Stimulated activated CD8-positive, alpha-beta memory T cell treated with anti-CD3 and anti-CD28 coated beads, Interleukin-2, amount 100 ng/mL, for 48 hours (primary cell): ENCODE measurements at regions not wholly inside any gene's neighbourhood (a gene's known extent, or its start where the extent isn't known, plus 50 kb on each side); places are given as distances from the start of the nearest gene placed in this dataset.
"Not testable (repeated sequence)": the region's sequence is repeated elsewhere in the genome, so short reads cannot be mapped to it uniquely, and the experiment has no call there.

Source experiments
- DNase-seq, 2 donors: peaks; one replicate each; pipeline ENCODE4 v3.0.0-alpha.2; 2020; ENCODE audit warnings: low read depth in 2 of 2

DNA sequence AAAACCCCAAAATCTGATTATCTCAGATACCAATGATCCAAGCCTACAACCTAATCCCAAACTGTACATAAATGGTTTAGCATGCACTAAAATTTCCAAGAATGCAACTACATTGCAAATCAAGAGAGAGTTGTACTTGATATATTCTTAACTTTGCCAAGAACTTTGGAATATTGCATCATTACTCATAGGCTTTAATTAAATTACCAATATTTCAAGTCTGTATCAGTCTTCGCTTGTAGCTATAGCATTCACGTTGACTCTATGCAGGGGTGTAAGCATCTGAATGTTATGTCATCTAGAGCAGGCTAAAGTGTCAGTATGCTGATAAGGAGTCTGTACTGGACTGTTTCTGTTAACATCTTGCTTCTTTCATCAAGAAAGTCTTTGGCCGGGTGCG, 56.3 kb downstream of the FOXI3 start:
- DNase-seq, result no peak

DNA sequence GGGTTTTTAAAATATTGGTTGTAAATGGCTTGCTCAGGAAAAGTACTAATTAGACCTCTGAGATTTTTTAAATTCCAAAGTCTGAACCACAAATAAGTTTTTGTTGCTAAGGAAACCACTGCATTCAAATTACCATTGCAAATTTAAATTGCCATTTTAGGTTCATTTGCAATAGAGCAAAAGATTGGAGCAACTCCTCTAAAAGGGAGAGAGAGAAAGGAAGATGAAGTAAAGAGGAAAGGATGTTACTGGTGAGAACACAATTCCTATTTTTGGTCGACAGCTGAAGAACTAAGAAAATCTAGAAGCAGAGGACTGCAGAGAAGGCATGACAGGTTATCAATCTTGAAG, 74.9 kb downstream of the FOXI3 start:
- no peak for DNase-seq

DNA sequence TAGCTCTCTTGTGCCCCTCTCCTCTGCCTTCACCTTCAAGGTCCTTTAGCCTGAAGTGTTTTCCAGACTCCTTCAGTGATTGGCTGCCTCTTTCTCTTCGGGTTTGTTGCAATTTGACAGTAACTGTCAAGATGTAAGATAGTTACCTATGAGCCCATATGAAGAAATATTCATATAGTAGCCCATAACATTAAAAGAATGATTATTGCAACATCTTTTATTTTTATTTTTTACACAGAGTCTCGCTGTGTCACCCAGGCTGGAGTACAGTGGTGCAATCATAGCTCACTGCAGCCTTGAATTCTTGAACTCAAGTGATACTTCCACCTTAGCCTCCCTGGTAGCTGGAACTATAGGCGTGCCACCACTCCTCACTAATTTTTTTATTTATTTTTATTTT, 80.5 kb downstream of the FOXI3 start:
- no peak for DNase-seq

DNA sequence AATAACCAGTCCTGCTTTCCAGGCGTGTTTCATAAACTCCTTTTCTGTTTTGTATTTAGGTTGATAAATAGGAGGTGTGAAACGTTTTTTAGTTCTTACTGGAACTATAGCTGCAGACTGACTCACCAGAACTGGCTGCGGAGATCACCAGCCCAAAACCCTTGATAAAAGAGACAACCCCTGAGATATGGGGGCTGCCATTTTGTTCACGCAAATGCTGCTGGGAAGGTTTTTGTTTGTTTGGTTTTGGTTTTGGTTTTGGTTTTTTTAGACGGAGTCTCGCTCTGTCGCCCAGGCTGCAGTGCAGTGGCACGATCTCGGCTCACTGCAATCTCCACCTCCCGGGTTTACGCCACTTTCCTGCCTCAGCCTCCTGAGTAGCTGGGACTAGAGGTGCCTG, 87.1 kb downstream of the FOXI3 start:
- DNase-seq, result not testable (repeated sequence)

DNA sequence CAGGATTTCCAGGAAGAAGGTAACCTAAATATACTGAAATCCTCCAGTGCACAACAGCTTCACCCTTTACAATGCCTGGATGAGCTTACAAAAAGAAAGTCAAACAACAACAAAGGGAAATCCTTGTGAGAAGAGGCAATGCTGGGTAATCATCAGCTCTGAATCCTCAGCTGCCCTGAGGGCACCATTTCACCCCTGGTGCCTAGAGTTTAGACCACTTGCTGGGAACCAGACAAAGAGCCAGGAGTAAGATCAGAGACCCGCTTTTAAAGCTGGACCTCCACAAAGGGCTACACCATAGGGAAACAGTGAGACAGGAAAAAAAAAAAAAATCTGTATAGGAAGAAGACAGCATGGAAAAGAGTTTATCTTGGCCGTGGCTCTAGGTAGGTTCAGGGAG, 97.0 kb downstream of the FOXI3 start:
- DNase-seq, result no peak

DNA sequence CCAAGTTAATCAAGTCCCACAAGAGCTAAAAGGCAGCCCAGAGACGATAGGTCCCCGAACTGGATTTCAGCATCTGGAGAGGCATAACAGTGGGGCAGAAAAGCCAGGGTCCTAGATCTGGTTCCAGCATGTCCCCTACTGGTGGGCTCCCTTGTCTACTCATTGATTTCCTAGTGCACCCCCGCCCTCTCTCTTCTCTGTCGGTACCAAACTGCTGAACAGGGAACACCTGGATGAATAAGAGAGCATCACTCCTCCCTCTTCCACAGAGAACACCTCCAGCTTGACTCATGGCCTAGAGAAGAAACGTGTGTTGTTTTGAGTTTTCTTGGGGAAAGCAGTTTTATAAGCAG, 101.3 kb downstream of the FOXI3 start:
- DNase-seq, result no peak

DNA sequence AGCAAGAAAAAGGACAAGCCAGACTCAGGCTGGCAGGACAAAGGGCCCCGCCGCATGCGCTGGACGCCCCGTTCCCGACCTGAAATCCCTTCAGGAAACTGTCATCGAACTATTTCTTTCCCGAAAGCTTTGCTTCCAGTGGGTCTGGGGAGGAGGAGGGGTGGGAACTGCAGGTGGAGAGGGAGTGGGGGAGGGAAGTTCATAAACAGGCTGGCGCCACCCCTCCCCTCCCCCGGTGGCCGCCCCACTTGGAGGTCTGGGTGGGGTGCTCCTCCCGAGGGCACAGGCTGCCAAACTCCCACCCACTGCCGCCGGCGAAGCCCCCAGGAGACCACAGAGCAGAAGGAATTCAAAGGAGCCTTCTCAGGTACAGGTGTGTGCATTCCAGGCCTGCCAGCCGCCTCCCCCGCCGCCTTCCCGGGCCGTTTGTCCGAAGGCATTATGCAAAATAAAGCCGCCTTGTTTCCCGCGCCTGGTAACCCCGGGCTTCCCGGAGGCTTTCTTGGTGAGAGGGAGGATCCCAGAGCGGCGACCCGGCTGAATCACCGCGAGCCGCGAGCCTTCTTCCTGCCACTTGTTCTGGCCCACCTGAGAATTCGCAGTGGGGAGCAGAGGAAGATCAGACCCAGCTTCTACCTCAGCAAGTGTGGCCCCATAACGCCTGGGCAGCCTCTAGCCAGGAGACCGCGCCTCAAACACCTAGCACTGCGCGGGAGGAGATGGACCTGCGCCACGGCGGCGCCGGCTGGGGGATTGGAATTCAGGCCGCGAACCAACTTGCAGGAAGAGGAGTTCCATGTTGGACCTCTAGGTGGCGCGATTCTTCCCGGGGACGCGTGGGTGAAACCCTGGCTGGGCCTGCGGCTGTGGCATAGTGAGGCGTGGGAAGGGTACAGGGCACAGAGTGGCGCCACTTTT, 101.9 kb downstream of the FOXI3 start:
- DNase-seq, result peak; percentile 45 to 65

DNA sequence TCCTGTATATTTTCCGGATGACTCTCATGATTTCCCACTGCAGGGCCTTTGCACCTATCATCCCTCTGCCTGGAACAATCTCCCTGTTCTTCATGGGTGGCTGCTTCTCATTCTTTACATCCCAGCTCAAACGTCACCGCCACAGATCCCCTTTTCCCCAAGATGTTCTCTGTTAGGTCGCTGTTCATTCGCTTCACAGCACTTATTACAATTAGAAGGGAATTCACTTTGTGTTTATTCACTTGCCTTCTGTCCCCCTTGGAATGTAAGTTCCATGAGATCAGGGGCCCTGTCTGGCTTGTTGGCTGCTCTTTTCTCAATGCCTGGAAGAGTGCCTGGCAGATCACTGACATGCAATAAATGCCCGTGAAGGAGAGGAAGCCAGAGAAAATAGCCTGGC, 106.7 kb downstream of the FOXI3 start:
- DNase-seq, result no peak

DNA sequence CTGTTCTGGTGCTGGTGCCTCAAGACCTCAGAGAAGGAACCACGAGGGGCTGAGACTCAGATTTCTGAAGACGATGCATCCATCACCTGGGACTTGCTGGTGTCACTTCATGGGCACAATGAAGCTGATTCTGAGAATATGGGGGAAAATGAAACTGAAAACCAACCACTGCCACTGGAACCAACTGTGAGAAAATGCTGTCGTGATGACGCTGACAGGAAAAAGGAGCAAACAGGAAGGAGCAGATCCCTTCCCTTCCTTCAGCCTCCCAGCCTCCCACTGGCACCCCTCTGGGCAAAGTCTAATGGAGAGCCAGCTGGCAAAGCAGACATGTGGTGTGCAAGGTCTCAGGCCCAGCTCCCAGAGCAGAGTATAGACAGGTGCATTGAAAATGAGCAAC, 109.7 kb downstream of the FOXI3 start:
- no peak for DNase-seq

DNA sequence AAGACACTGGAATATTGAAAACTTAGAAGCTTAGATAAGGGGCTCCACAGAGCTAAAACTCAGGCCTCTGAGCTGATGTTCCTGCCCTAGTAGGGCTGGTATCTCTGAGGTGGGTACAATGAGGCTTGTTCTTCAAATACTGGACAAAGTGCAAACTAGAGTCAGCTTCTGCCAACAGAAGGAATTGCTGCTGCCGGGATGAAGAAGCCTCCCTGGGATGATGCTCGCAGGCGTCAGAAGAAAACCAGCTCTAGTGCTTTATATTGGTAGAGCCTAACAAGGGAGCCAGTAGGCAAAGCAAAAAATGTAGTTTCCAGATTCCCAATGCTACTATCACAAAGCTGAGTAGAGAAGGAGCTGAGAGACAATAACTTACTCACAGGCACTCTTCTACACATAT, 118.1 kb downstream of the FOXI3 start:
- DNase-seq, result no peak

DNA sequence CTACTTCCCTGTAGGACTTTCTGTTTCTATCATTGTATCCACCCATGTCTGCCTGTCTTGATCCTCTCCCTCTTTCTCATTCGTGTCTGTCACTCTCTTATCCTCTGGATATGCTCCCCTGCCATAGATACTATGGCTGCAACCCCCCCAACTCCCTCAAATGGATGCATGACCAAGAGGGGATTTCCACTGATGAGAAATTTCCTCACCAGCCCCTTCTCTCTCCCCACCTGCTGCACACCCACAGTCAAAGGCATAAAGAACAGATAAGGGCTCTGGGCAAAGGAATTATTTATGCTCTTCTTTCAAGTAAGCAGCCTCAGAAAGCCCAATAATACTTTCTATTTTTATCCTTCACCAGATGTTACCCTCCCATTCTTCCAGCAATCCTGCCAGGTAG, 121.3 kb downstream of the FOXI3 start:
- DNase-seq, result no peak

DNA sequence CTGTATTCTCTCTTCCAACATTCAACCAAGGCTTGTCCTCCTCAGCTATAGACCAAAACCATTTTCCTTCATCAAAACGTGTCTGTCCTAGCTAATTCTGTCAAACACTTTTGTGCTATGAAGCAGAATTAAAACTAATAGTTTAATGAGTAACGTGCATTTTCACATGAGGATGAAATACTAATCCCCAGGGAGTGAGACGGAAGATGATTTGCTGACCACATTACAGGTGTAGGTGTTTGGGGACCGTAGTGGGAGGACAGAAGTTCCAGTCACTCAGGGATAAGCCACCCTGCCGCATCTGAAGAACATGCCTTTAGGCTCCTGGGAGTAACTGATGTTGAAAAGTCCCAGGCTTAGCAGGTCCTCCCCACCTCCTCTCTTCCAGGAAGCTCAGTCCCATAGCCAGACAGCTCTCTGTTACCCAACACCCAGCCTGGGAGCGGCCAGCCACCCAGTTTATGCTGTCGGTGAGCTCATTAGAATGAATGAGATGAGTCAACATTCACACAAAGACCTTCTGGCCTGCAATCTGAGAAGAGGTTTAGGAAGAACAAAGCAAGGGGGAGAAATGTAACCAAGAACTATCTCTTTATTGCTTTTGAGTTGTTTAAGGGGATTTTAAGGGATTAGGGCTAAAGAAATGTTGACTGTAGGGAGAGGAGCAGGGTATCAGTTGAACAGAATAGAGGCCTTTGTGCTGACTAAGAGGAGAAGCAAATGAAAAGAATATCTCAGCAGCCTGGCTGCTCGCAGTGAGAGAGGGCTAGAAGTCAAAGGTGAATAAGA, 122.5 kb downstream of the FOXI3 start:
- DNase-seq, result no peak

DNA sequence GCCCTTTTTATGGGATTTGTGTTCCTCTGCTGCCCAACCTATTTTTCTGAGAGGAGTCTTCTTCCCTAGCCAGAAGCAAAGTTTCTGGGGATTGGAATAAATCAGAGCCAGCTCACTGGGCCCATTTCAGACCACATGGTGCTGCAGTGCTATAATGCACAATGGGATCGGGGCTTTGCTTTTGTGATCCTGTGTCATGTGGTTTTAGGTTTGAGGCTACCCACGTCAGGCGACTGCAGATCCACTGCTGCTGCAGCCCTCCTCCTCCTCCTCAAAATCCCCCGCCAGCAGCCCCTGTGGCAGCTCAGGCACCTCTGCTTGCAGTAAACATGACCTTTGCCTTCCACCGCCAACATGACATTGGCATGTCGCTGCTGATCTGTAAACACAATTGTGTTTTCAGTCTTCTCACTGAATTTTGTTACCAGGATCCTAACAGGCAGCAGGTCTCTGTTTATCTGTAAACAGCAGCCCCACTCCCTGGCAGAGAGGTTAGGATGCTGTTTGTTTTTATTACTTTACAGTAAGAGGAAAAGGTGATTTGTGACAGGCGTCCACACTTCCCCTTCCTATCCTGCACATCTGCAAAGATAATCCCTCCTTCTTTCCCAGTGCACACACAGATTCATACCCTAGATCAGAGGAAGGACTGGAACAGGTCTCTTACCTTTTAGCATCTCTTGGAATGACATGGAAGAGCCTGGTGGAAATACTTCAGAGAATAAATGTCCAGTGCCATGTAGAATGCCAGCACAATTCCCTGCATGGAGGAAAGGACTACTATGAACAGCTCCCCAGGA, 130.8 kb downstream of the FOXI3 start:
- DNase-seq, result no peak

DNA sequence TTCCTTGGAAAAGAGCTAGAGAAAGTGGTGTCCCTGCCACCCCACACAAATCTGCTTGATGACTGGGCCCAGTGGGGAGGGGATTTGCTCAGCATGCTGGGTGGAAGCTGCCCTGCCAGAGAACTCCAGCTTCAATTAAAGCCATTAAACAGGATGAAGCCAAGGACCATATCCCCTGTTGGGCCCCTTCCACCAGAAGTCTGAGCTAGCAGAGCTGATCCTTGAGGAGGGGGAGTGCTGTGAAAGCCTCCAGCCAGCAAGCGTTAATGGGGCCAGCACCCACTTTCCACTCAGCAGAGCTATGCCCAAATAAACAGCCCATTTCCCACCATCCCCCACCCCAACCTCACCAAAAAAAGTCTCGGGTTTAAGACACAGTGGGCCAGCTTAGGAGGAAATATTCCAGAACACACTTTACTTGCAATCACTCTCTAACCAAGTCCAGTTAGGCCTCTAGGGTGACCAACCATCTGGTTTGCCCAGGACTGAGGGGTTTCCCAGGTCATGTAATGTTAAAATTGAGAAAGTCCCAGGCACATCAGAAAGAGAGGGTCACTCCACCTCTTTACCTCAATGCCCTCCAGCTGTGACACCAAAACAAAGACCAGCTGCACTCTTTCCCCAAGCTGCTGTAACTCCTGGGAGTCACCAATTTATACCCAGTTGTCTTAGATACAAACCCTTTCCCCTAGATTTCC, 132.3 kb downstream of the FOXI3 start:
- no peak for DNase-seq

DNA sequence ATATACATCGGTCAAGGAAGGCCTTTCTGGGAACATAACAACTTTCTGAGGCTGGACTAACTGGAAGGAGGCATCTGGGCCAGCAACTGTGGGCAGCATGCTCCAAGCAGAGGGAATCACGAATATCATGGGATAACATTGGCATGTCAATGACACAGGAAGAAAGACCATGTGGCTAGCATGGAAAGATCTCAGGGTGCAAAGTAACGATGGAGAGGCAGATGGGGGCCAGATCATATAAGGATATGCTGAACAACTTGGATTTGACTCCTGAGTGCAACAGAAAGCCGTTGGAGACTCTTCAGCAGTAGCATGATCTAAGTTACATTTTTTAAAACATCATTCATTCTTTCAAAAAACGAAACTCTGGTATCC, 133.6 kb downstream of the FOXI3 start:
- DNase-seq, result no peak

DNA sequence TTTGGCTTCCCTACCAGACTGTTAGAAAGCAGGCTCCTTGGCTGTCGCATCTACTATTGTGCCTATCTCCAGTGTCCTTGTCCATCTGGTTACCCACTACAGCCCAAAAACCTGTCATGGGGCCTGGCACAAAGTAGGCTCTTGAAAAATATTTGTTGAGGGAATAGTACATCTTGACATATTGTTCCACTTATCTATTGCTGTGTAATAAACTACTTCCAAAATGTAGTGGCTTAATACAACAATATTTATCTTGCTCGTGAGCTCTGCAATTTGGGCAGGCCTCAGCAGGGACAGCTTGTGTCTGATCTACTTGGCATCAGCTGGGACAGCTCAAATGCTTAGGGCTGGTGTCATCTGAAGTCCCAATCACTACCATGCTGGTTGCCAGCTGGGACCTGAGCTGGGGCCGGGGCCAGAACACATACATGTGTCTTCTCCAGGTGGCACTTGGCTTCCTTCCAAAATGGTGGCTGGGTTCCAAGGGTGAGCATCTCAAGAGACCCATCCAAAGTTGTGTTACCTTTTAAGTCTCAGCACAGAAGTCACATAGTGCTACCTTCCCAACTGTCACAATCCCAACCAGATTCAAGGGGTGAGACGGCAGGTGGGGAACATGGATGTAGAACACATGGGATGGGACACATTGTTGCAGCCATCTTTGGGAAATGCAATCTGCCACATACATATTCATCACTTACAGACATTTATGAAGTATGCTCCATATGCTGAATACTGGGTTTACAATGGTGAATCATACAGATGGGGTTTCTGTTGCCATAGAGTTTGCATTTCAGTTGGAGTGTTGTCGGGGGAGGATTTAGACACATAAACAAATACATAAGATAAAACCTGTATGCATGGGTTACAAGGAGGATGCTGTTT, 134.2 kb downstream of the FOXI3 start:
- DNase-seq, result no peak

DNA sequence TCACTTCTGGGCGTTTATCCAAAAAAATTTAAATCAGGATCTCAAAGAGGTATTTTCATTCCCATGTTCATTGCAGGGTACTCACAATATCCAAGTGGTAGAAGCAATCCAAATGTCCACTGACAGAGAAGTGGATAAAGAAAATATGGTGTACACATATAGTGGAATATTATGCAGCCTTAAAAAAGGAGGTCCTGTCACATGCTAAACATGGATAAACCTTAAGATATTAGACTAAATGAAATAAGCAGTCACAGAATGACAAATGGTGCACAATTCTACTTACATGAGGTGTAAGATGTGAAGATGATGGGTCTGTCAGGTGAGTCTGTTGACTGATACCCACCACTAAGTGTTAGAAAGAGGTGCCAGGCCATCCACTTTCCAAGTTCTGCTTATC, 140.6 kb downstream of the THNSL2 start:
- no peak for DNase-seq

DNA sequence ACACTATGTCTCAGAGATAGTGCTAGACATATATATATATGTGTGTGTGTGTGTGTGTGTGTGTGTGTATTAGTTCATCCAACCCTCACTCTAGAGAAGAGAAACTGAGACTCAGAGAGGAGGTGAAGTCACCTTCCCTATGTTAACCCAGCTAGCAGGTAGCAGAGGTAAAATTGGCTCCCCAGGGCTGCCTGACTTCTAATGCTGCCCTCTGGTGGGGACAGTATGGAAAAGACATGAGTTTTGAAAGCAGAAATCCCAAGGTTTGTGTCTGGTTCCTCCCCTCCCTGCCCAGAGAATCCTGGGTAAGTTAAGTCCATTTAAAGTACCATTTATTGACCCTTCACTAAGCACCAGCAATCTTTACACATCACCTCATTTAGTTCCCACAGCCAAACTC, 137.7 kb downstream of the THNSL2 start:
- no peak for DNase-seq

DNA sequence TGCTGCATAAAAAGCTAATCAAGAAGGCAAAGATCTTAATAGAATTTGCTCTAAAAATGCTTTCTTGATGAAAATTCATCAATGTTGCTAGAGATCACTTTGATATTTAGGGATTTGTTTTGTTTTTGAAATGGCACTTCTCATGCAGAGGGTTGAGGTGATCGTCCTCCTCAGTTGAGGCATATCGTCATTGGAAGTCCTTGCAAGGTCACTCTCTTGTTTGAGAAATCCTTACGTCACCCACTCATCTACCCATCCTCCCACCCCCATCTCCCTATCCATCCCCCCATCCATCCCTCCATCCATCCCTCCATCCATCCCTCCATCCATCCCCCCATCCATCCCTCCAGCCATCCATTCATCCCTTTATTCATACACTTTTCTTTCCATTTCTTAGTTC, 133.7 kb downstream of the THNSL2 start:
- no peak for DNase-seq

DNA sequence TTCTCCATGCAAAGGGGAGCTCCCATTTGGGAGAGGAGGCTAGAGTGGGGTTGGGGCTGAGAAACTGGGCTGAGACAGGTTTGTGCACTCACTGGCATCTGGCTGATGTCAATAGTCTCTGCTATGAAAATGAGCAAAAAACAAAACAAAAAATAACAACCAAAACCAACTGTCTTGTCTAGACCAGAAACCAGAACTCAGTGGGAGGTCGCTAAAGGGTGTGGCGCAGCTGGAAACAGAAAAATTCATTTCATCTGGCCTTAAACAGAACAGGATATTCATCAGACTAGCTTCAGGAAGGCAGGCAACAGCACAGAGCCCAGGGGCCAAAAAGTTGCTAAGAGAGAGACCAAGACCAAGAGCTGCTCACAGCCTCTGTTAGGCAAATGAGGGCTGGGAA, 126.1 kb downstream of the THNSL2 start:
- no peak for DNase-seq
